Panc1 (cell line): ENCODE measurements at regions not wholly inside any gene's neighbourhood (a gene's known extent, or its start where the extent isn't known, plus 50 kb on each side); places are given as distances from the start of the nearest gene placed in this dataset.

Source experiments
- ATAC-seq: fragments of 200-7000 bp; cut with Tn5 transposase; 2 replicates; pipeline ENCODE4 v1.9.1; 2020; ENCODE audit warnings: mild to moderate bottlenecking, moderate library complexity
- BruUV-seq: library from RNA; stranded (reverse); fragments of 400-500 nt; replicated peaks from 2 replicates; lab custom pipeline; 2021; lab: Mats Ljungman, UMichigan
- CTCF ChIA-PET: fragments of 300-600 bp; sonication (Branson Sonifier 250); formaldehyde crosslinking; loops from one replicate; lab custom pipeline; 2022; ENCODE audit warnings: antibody characterized with exemption; lab: Charles Lee
- POLR2A ChIA-PET: fragments of 300-600 bp; sonication (Branson Sonifier 250); formaldehyde crosslinking; loops from one replicate; lab custom pipeline; 2022; ENCODE audit warnings: antibody characterized with exemption; lab: Charles Lee
- DNase-seq: peaks from one replicate; pipeline ENCODE4 v3.0.0-alpha.2; 2010; ENCODE audit warnings: low read depth, low spot score
- H3K27ac ChIP-seq: 2 replicates; pipeline ENCODE4 v1.5.1; 2011; ENCODE audit warnings: mild to moderate bottlenecking, low read length, inconsistent platforms
- H3K27me3 ChIP-seq: fragments of 200-500 bp; sonication (Bioruptor generic); 2 replicates; pipeline ENCODE4 v1.6.0; 2014; ENCODE audit warnings: low read length, inconsistent platforms; ENCODE audit not compliant: control insufficient read depth, insufficient read depth
- H3K36me3 ChIP-seq: fragments of 200-500 bp; sonication (Bioruptor generic); 2 replicates; pipeline ENCODE4 v1.5.1; 2014; ENCODE audit warnings: inconsistent platforms, mild to moderate bottlenecking, low read length, moderate library complexity; ENCODE audit not compliant: control insufficient read depth, insufficient read depth
- H3K4me1 ChIP-seq: 2 replicates; pipeline ENCODE4 v1.5.1; 2011; ENCODE audit warnings: inconsistent platforms, mild to moderate bottlenecking, low read length, moderate library complexity; ENCODE audit not compliant: control insufficient read depth, insufficient read depth
- H3K4me3 ChIP-seq, 2 experiments: 2 replicates each; pipeline ENCODE4 v1.5.1; 2011 to 2012; ENCODE audit warnings: low read depth in 2 of 2, low read length in 2 of 2, mild to moderate bottlenecking in 2 of 2, inconsistent platforms in 1 of 2, moderate library complexity in 1 of 2
- H3K9me3 ChIP-seq: fragments of 200-500 bp; sonication (Bioruptor generic); 2 replicates; pipeline ENCODE4 v1.5.1; 2014; ENCODE audit warnings: low read depth, mild to moderate bottlenecking, inconsistent platforms, low read length, moderate library complexity; ENCODE audit not compliant: control insufficient read depth, insufficient read depth
- POLR2AphosphoS5 ChIP-seq: IDR thresholded peaks from 2 replicates; pipeline ENCODE4 v1.6.1; 2012; ENCODE audit warnings: mild to moderate bottlenecking, low read depth, low read length, moderate library complexity
- SIN3A ChIP-seq: IDR thresholded peaks from 2 replicates; pipeline ENCODE4 v1.6.1; 2012; ENCODE audit warnings: low read depth, mild to moderate bottlenecking, low read length, moderate library complexity, borderline replicate concordance; ENCODE audit not compliant: insufficient read depth
- TCF7L2 ChIP-seq: IDR thresholded peaks from 2 replicates; pipeline ENCODE4 v1.6.1; 2011; ENCODE audit warnings: mild to moderate bottlenecking, low read depth, low read length, inconsistent platforms
- in situ Hi-C: cut with HindIII; loops from 2 replicates; pipeline ENCODE4 v1.10.0; 2016; ENCODE audit warnings: low sequenced_read_pairs, low pct_unique_long_range_greater_than_20kb
- intact Hi-C: fragments of 100-400 bp; cut with micrococcal nuclease; formaldehyde crosslinking; loops from one replicate; pipeline ENCODE4 v1.10.0; 2022; ENCODE audit not compliant: unreplicated experiment
- TF ChIP-seq, protein P1 (sequence below): fragments of 450-650 bp; IDR thresholded peaks from 2 replicates; pipeline ENCODE4 v1.5.1; 2017; ENCODE audit warnings: mild to moderate bottlenecking
- TF ChIP-seq, protein P2 (sequence below), 2 experiments: IDR thresholded peaks; 2 replicates each; pipeline ENCODE4 v1.6.1; 2011 to 2012; ENCODE audit warnings: low read depth in 2 of 2, control low read depth in 1 of 2, low read length in 1 of 2, mild to moderate bottlenecking in 1 of 2, moderate library complexity in 1 of 2; ENCODE audit not compliant: insufficient read depth in 1 of 2

DNA sequence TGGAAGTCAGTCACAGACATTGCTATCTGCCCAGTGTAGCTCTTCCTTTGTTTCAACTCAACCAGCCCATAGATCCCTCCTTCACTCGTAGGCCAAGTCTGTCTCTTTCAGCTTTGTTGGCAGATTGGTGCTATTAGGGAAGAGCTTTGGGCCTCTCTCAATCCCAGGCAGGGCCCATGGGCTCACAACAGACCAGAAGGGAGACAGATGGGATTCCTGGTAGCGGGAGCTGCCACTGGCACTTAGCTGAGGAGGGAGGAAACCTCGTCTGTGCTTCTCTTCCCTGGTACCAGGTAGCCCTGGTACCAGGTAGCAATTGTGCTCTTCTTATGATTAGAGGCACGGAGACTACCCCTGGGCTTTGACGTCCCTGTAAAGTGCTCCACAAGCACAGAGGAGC is 592.0 kb downstream of the TYW1 start:
- Histone ChIP-seq H3K9me3 (no peaks in the 10 kb centered on the region; the same call in 1 of the 2 replicates), H3K4me3 (no peak overlapping the region), H3K27me3 (no peaks in the 10 kb centered on the region), H3K36me3 (no peaks in the 10 kb centered on the region), H3K27ac (no peak overlapping the region), H3K4me1 (no peaks in the 10 kb centered on the region)
- intact Hi-C loops: no loop called here
- CTCF ChIA-PET: no interaction called here
- TF ChIP-seq, protein P1, sequence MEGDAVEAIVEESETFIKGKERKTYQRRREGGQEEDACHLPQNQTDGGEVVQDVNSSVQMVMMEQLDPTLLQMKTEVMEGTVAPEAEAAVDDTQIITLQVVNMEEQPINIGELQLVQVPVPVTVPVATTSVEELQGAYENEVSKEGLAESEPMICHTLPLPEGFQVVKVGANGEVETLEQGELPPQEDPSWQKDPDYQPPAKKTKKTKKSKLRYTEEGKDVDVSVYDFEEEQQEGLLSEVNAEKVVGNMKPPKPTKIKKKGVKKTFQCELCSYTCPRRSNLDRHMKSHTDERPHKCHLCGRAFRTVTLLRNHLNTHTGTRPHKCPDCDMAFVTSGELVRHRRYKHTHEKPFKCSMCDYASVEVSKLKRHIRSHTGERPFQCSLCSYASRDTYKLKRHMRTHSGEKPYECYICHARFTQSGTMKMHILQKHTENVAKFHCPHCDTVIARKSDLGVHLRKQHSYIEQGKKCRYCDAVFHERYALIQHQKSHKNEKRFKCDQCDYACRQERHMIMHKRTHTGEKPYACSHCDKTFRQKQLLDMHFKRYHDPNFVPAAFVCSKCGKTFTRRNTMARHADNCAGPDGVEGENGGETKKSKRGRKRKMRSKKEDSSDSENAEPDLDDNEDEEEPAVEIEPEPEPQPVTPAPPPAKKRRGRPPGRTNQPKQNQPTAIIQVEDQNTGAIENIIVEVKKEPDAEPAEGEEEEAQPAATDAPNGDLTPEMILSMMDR: no peak
- TF ChIP-seq, protein P2, sequence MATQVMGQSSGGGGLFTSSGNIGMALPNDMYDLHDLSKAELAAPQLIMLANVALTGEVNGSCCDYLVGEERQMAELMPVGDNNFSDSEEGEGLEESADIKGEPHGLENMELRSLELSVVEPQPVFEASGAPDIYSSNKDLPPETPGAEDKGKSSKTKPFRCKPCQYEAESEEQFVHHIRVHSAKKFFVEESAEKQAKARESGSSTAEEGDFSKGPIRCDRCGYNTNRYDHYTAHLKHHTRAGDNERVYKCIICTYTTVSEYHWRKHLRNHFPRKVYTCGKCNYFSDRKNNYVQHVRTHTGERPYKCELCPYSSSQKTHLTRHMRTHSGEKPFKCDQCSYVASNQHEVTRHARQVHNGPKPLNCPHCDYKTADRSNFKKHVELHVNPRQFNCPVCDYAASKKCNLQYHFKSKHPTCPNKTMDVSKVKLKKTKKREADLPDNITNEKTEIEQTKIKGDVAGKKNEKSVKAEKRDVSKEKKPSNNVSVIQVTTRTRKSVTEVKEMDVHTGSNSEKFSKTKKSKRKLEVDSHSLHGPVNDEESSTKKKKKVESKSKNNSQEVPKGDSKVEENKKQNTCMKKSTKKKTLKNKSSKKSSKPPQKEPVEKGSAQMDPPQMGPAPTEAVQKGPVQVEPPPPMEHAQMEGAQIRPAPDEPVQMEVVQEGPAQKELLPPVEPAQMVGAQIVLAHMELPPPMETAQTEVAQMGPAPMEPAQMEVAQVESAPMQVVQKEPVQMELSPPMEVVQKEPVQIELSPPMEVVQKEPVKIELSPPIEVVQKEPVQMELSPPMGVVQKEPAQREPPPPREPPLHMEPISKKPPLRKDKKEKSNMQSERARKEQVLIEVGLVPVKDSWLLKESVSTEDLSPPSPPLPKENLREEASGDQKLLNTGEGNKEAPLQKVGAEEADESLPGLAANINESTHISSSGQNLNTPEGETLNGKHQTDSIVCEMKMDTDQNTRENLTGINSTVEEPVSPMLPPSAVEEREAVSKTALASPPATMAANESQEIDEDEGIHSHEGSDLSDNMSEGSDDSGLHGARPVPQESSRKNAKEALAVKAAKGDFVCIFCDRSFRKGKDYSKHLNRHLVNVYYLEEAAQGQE (IDR thresholded peaks at IDR 0.05; ENCODE audit: insufficient read depth in 1 of 2, low read depth in 2 of 2, low read length in 1 of 2): no peak
- TF ChIP-seq TCF7L2: no peak
- TF ChIP-seq SIN3A: no peak
- TF ChIP-seq POLR2AphosphoS5: no peak
- no peak for DNase-seq
- POLR2A ChIA-PET: no interaction called here
- BruUV-seq: no TSS peak
- in situ Hi-C loops: no loop called here
- ATAC-seq: no peak

DNA sequence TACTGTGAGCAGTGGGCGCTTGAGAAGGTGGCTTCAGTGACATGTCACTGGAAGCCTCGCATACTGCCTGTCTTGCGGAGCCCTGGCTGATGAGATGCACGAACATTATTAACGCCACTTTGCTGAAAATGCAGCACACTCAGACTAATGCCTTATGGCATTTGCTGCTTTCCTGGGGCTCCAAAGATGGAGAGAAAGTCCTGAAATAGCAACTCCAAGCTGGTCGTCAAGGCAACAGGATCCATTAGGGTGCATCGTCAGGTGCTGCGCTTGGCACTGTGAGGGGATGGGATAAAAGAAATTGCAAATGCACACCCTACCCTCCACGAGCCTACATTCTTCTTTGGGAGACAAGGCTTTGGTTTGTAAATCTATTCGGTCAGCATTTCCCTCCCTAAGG is 592.5 kb downstream of the TYW1 start:
- in situ Hi-C loops: no loop called here
- ATAC-seq (no peak), DNase-seq (no peak)
- Histone ChIP-seq H3K4me3 (no peak overlapping the region), H3K9me3 (no peaks in the 10 kb centered on the region; the same call in 1 of the 2 replicates), H3K27me3 (no peaks in the 10 kb centered on the region), H3K4me1 (no peaks in the 10 kb centered on the region), H3K36me3 (no peaks in the 10 kb centered on the region), H3K27ac (no peak overlapping the region)
- BruUV-seq: no TSS peak
- ChIA-PET POLR2A (no interaction called here), CTCF (no interaction called here)
- intact Hi-C loops: no loop called here
- TF ChIP-seq SIN3A (no peak), TCF7L2 (no peak), POLR2AphosphoS5 (no peak)
- TF ChIP-seq, protein P1: no peak
